SHP77 (cell line): ENCODE measurements at regions not wholly inside any gene's neighbourhood (a gene's known extent, or its start where the extent isn't known, plus 50 kb on each side); places are given as distances from the start of the nearest gene placed in this dataset.
"Not testable (repeated sequence)": the region's sequence is repeated elsewhere in the genome, so short reads cannot be mapped to it uniquely, and the experiment has no call there.

ENCODE experiments used
- DNase-seq, 2 experiments: peaks; one replicate each; lab custom pipeline; 2025; lab: John Stamatoyannopoulos, UW

GRCh38 chr22:47616396-47617020 is 854.1 kb downstream of the TBC1D22A start:
- no peak for DNase-seq

- no peak for DNase-seq
Observed at GRCh38 chr22:47615051-47615450, 852.6 kb downstream of the TBC1D22A start.

GRCh38 chr22:47613606-47614350 is 851.3 kb downstream of the TBC1D22A start:
- no peak for DNase-seq

GRCh38 chr22:47613181-47613580 is 850.7 kb downstream of the TBC1D22A start:
- DNase-seq = not testable (repeated sequence)

- DNase-seq = no peak
Observed at GRCh38 chr22:47612311-47612910, 850.0 kb downstream of the TBC1D22A start.

GRCh38 chr22:47610764-47611163 is 848.3 kb downstream of the TBC1D22A start:
- DNase-seq = no peak

GRCh38 chr22:47610281-47610680 is 847.8 kb downstream of the TBC1D22A start:
- DNase-seq = no peak

GRCh38 chr22:47609653-47610052 is 847.2 kb downstream of the TBC1D22A start:
- DNase-seq = no peak

GRCh38 chr22:47608421-47608820 is 846.0 kb downstream of the TBC1D22A start:
- DNase-seq = no peak

- DNase-seq = no peak
Observed at GRCh38 chr22:47607486-47607885, 845.0 kb downstream of the TBC1D22A start.

- no peak for DNase-seq
Observed at GRCh38 chr22:47606426-47606825, 844.0 kb downstream of the TBC1D22A start.

GRCh38 chr22:47605886-47606285 is 843.4 kb downstream of the TBC1D22A start:
- no peak for DNase-seq

GRCh38 chr22:47605441-47605840 is 843.0 kb downstream of the TBC1D22A start:
- DNase-seq = no peak

- no peak for DNase-seq
Observed at GRCh38 chr22:47604563-47604962, 842.1 kb downstream of the TBC1D22A start.

GRCh38 chr22:47602732-47603131 is 840.3 kb downstream of the TBC1D22A start:
- DNase-seq = no peak

- DNase-seq = no peak
Observed at GRCh38 chr22:47601666-47602065, 839.2 kb downstream of the TBC1D22A start.

- DNase-seq = no peak
Observed at GRCh38 chr22:47600791-47601625, 838.6 kb downstream of the TBC1D22A start.

GRCh38 chr22:47600281-47600680 is 837.8 kb downstream of the TBC1D22A start:
- DNase-seq = no peak

- no peak for DNase-seq
Observed at GRCh38 chr22:47599753-47600152, 837.3 kb downstream of the TBC1D22A start.

GRCh38 chr22:47598864-47599263 is 836.4 kb downstream of the TBC1D22A start:
- DNase-seq = no peak

GRCh38 chr22:47597041-47597440 is 834.6 kb downstream of the TBC1D22A start:
- no peak for DNase-seq

GRCh38 chr22:47596176-47596690 is 833.8 kb downstream of the TBC1D22A start:
- DNase-seq = no peak
